HTR-8/SVneo (cell line): ENCODE measurements at regions not wholly inside any gene's neighbourhood (a gene's known extent, or its start where the extent isn't known, plus 50 kb on each side); places are given as distances from the start of the nearest gene placed in this dataset.
A peak's percentile ranks its signal among the peaks of the same experiment; 100 is the strongest.

Experiments used
- DNase-seq: peaks from one replicate; pipeline ENCODE4 v3.0.0; 2011; ENCODE audit warnings: low spot score, mixed read lengths; ENCODE audit not compliant: insufficient read length
- FAIRE-seq: peaks from 2 replicates; lab custom pipeline; 2011; peaks lifted over from hg19 to GRCh38; lab: Jason Lieb, UNC

GRCh38 chr1:82525378-82525777 is 724.6 kb downstream of the ADGRL2 start:
- no peak for FAIRE-seq
- DNase-seq = no peak

- DNase-seq = no peak
- FAIRE-seq = no peak
Observed at GRCh38 chr1:82520611-82521010, 719.9 kb downstream of the ADGRL2 start.

- DNase-seq (no peak), FAIRE-seq (no peak)
Observed at GRCh38 chr1:82517586-82517985, 716.9 kb downstream of the ADGRL2 start.

GRCh38 chr1:82515650-82516049 is 714.9 kb downstream of the ADGRL2 start:
- DNase-seq (no peak), FAIRE-seq (no peak)

GRCh38 chr1:82511441-82511840 is 710.7 kb downstream of the ADGRL2 start:
- FAIRE-seq (no peak), DNase-seq (no peak)

- DNase-seq = no peak
- FAIRE-seq = no peak
Observed at GRCh38 chr1:82510431-82510830, 709.7 kb downstream of the ADGRL2 start.

- FAIRE-seq (no peak), DNase-seq (no peak)
Observed at GRCh38 chr1:82507011-82507410, 706.3 kb downstream of the ADGRL2 start.

GRCh38 chr1:82503822-82504221 is 703.1 kb downstream of the ADGRL2 start:
- no peak for FAIRE-seq
- no peak for DNase-seq

- no peak for DNase-seq
- no peak for FAIRE-seq
Observed at GRCh38 chr1:82499022-82499421, 698.3 kb downstream of the ADGRL2 start.

- FAIRE-seq (no peak), DNase-seq (no peak)
Observed at GRCh38 chr1:82494117-82494516, 693.4 kb downstream of the ADGRL2 start.

- DNase-seq (no peak), FAIRE-seq (no peak)
Observed at GRCh38 chr1:82492159-82492558, 691.4 kb downstream of the ADGRL2 start.

- FAIRE-seq (no peak), DNase-seq (no peak)
Observed at GRCh38 chr1:82491301-82492048, 690.7 kb downstream of the ADGRL2 start.

GRCh38 chr1:82487778-82488177 is 687.0 kb downstream of the ADGRL2 start:
- DNase-seq (no peak), FAIRE-seq (no peak)

- FAIRE-seq (no peak), DNase-seq (no peak)
Observed at GRCh38 chr1:82486969-82487368, 686.2 kb downstream of the ADGRL2 start.

- DNase-seq (no peak), FAIRE-seq (no peak)
Observed at GRCh38 chr1:82486468-82486867, 685.7 kb downstream of the ADGRL2 start.

GRCh38 chr1:82485591-82486369 is 685.0 kb downstream of the ADGRL2 start:
- DNase-seq (peak; percentile 6), FAIRE-seq (no peak)

- no peak for DNase-seq
- no peak for FAIRE-seq
Observed at GRCh38 chr1:82483146-82483545, 682.4 kb downstream of the ADGRL2 start.

- DNase-seq = no peak
- FAIRE-seq = no peak
Observed at GRCh38 chr1:82478916-82479315, 678.2 kb downstream of the ADGRL2 start.

GRCh38 chr1:82472489-82473131 is 671.9 kb downstream of the ADGRL2 start:
- no peak for DNase-seq
- no peak for FAIRE-seq

GRCh38 chr1:82466891-82467290 is 666.2 kb downstream of the ADGRL2 start:
- DNase-seq = no peak
- no peak for FAIRE-seq

- FAIRE-seq = no peak
- DNase-seq = no peak
Observed at GRCh38 chr1:82466416-82466815, 665.7 kb downstream of the ADGRL2 start.
